ENCODE measurements at regions not wholly inside any gene's neighbourhood (a gene's known extent, or its start where the extent isn't known, plus 50 kb on each side); places are given as distances from the start of the nearest gene placed in this dataset.
A peak's percentile ranks its signal among the peaks of the same experiment; 100 is the strongest.

DNA sequence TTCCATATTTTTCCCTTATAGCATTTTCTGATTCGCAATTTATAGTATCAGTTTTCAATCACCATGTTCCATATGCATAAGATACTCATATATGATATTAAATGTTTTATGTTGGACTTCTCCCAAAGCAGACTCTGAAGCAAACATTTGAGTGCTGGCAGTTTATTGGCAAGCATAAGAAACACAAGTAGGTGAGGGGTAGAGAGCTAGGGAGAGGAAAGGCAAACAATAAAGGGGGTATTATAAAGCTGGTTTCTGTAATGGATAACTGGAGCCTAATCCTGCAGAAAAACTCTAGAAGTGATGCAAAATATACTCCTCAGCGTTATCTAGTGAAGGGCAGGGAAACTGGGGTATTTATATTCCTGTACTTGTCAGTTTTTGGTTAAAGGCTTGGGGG lies 491.5 kb upstream of the TGFBR2 start:
- no peak for DNase-seq (ENCODE audit: low spot score)

DNA sequence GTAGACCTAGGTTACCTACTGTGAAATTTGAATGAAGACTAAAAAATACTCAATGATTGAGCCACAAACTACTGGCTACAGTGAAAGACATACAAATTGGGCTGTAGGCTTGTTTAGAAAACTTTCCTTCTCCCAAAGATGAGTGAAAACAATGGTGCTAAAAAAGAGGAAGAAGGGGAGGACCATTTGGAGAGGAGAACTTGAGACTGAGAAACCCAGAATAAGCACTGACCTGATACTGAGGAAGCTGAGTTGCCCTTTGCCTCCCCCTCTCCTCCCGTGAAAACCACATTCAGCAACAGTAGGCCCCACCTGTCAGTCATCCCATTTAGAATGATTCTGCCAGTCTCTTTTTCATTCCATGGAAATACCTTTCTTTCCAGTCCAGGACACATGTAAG lies 484.0 kb upstream of the TGFBR2 start:
- no peak for DNase-seq (ENCODE audit: low spot score)

DNA sequence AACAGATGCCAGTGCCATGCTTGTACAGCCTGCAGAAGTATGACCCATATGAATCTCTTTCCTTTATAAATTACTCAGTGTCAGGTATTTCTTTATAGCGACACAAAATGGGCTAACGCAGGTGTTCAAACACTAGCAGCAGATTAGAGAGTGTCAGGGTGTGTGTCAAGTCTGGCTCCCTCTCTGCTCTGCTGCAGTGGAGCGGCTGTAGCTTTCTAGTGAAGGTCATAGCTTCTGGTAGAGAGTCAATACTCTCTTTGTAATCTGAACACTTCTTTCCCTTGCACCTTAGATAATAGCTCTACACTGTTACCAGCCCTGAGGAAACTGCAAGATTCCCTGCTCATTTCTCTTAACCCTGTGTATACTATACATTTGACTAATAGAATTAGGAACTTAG lies 483.2 kb upstream of the TGFBR2 start:
- DNase-seq (ENCODE audit: low spot score), result no peak

DNA sequence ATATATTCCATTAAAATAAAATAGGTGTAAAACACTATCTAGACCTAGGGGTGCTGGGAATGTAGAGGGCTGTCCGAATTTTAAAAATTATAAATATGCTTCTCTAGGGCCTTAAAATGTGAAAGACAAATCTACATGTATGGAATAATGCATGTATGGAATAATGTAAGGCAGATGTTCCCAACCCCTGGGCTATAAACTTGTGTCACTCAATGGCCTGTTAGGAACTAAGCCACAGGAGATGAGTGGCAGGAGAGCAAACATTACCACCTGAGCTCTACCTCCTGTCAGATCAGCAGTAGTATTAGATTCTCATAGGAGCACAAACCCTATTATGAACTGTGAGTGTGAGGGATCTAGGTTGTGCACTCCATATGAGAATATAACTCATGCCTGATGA lies 482.6 kb upstream of the TGFBR2 start:
- DNase-seq (ENCODE audit: low spot score), result no peak

DNA sequence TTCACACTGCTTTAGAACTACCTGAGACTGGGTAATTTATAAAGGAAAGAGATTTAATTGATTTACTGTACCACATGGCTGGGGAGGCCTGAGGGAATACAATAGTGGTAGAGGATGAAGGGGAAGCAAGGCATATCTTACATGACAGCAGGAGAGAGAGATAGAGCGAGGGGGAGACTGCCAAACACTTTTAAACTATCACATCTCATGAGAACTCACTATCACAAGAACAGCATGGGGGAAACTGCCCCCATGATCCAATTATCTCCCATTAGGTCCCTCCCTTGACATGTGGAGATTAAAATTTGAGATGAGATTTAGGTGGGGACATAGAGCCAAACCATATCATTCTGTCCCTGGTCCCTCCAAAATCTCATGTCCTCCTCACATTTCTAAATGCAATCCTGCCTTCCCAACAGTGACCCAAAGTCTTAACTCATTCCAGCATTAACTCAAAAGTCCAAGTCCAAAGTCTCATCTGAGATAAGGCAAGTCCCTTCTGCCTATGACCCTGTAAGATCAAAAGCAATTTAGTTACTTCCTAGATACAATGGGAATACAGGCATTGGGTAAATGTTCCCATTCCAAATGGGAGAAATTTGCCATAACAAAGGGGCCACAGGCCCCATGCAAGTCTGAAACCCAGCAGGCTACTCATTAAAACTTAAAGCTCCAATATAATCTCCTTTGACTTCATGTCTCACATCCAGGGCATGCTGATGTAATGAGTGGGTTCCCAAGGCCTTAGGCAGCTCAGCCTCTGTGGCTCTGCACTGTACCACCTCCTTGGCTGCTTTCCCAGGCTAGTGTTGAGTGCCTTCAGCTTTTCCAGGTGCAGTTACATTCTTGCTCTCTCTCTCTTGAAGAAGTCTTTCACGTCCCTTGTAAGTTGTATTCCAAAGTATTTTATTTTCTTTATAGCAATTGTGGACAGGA lies 481.7 kb upstream of the TGFBR2 start:
- no peak for DNase-seq (ENCODE audit: low spot score)

DNA sequence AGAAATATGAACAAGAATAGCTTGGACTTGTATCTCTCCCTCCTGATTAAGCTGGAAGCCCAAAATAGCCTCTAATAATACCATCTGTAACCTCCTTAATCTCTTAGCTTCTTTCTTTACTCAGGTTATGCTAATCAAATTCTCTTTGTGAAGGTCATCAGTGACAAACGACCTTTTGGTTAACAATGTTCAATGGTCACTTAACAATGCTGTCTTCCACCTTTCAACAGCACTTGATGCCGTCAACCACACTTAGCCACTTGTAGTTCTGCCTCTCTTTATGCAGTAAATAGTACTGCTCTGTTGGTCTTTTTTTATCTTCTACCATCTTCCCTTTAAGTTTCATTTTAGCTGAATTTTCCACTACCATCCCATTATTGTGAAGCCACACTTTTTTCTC lies 476.6 kb upstream of the TGFBR2 start:
- DNase-seq (ENCODE audit: low spot score), result no peak

DNA sequence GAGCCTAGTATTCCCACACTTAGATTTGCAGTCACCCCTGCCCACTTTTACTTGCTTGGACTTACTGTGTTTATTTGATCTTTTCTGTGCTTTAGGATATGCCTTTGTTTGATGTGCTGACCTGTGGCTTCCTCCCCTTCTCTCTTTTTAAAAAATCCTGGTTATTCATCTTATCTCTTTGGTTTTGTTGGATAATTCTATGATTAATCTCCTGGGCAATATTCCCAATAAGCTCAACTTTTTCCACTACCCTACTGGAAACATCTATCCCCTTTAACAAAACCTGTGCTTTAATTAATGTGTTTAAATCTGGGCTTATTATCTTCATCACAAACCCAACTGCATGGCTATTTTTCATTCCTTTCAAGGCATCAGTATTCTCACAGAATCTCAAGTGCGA lies 476.0 kb upstream of the TGFBR2 start:
- no peak for DNase-seq (ENCODE audit: low spot score)

DNA sequence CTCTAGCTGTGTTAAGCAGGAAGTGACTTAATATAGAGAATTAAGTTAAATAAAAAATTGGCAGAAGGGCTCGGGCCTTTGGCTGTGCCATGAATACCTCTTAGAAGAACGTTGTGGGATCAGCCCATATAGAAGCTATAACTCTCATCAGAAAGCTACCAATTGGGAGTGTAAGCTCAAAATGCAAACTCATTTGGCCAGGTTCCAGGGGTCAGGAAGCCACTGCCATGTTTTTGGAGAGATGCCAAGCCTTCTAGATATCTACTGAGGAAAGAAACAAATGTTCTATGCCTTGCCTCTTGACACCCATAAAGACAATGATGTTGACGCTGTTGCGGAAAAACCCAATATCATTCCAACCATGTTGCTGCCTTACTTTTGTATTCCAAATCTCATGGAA lies 475.2 kb upstream of the TGFBR2 start:
- DNase-seq (ENCODE audit: low spot score), result no peak

DNA sequence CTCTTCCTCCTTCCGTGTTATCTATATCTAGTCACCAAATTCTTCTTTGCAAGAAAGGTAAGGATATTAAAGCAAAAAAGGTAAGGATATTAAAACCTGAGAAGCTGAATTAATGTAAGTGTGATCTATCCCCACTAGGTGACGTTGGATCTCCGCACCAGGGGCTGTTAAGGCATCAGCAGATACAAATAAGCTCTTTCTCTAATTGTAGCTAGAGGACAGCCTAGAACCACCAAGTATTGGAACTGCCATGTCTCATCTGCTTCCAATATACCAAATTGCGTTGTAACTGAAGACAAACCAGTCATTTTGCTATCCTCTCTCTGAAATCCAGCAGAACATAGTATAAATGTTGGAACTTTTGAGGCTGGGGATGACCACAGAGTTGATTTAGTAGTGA lies 471.2 kb upstream of the TGFBR2 start:
- DNase-seq (ENCODE audit: low spot score), result no peak

DNA sequence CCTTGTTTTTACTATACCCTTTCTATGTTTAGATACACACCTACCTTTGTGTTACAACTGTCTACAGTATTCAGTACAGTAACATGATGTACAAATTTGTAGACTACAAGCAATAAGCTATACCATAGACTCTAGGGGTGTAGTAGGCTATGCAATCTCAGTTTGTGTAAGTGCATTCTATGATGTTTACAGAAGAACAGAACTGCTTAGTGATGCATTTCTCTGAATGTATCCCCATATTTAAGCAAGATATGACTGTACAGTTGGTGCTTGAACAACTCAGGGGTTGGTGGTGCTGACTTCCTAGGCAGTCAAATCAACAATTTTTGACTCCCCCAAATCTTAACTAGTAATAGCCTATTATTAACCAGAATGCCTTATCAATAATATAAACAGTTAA lies 467.1 kb upstream of the TGFBR2 start:
- DNase-seq (ENCODE audit: low spot score), result no peak

DNA sequence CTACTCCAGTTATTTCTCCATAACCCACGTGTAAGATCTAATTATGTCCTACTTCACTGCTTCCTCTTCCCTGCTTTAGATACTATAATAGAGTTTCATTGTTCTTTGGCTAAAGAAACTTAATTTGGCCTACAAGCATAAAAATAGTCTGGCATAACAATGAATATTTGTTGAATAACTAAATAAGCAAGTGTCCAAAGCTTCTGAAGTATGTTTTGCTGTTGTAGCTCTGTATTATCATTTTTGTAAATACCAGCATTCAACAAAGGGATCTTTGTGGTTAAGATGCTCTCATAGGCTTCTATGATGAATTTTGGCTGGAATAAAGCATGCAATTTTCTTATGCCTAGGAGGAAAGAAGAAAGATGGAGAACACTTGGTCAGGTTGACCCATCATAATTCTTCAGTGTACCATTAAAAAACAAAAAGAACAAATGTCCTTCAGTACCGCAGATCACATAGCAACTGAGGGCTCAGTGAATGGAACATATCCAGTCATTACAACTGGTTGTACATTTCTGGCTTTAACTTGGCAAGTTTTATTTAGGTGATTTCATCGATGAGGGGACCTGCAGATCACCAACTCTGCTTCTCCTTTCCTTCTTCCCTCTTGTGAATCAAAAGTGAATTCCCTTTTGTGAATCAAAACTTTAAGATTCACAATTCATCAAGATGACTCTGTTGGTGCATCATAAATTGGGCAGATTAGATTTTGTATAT lies 465.9 kb upstream of the TGFBR2 start:
- no peak for DNase-seq (ENCODE audit: low spot score)

DNA sequence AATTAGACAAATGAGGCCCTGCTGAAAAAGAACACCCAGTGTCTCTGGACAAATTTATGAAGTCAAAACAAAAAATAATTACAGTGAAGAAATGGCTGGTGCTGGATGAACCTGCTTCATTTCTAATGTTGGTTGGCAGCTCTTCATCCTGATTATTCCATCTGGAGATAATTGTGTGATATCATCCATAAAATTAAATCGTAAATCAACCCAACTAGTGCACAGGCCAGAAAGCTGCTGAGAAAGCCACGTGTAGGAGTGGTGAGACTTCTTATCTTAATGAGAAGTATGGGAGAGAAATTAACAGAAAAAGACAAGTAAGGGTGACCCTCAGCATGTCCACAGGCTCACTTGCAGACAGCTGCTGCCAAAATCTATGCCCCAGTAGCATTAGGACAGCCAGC lies 465.2 kb upstream of the TGFBR2 start:
- DNase-seq (ENCODE audit: low spot score), result peak; percentile 2

DNA sequence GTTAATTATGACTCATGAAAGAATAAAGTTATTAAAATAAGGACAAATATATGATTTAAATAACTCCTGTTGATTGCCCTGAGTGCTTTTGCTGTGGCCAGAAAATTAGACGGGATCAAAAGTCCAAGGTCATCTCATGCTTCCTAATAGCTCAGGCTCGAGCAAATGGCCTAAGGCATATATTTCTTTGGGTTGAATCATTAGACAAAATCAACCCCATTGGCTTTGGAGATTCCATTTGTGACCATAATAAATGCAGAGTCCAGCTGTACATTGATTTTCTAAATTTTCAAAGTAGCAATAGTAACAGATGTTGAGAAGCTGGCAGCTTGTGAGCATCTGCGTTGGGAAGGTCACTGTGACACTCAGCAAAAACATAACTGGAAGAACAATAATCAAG lies 464.5 kb upstream of the TGFBR2 start:
- no peak for DNase-seq (ENCODE audit: low spot score)

DNA sequence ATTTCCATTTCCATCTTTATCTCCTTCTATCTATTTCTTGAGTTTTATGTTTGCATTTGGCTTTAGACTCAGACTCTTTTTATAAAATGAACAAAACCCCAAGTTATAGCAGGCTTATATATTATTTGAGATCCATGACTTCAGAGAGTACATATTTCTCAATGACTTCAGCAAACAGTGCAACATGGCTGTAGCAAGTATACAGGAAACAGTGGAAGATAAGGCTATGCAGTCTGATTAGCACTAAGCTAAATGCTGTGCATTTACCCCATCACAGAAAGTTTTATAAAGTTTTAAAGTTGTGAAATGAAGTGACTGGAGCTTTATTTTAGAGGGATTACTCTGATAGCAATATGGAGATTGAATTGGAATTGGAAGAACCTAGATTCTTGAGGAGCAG lies 463.5 kb upstream of the TGFBR2 start:
- no peak for DNase-seq (ENCODE audit: low spot score)

DNA sequence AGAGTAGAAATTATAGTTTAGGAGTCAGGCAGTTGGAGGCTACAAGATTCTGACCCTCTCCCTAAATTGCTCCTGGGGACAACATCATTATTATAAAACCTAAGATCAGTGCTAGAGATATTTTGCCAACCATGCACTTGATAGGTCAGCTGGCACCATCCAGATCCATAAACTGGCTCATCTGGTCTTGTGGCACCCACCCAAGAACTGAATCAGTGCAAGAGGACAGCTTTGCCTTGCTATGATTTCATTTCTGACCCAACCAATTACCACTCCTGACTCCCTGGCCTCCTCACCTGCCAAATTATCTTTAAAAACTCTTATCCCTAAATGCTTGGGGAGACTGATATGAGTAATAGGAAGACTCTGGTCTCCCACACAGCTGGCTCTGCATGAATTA lies 461.1 kb upstream of the TGFBR2 start:
- DNase-seq (ENCODE audit: low spot score), result no peak

DNA sequence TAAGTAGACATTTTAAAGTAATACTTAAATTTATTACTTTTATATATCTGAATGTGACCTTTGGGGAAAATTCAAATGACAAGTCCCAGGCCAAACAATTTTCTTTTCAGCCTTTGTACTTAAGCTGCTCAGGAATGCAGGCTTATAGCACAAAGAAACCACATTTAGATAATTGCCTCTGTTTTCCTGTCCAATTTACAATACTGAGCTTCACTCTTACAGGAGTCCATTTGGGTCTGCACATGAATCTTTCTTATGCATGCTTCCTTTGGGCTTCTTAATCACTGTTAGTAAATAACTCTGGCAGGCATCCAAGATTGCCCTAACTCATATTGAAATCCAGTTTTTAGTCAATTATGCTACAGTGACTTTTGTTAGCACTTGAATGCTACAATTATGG lies 459.4 kb upstream of the TGFBR2 start:
- no peak for DNase-seq (ENCODE audit: low spot score)

DNA sequence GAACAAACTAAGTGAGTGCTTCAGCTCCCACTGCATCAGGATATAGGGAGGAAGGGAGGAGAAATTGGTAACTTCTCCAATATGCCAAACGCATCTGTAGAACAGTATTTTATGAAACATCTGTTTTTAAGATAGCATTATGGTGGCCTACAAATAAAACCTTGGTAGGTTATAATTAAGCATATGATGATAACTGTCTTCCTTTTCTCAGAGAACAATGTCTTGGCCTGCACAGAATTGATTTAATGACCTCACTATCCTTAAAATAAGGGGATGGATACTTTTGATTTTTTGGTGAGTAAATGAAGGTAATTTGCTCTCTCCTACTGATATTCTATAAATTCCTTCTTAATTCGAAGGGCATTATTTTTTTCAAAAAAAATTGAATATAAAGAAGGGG lies 451.5 kb upstream of the TGFBR2 start:
- no peak for DNase-seq (ENCODE audit: low spot score)

DNA sequence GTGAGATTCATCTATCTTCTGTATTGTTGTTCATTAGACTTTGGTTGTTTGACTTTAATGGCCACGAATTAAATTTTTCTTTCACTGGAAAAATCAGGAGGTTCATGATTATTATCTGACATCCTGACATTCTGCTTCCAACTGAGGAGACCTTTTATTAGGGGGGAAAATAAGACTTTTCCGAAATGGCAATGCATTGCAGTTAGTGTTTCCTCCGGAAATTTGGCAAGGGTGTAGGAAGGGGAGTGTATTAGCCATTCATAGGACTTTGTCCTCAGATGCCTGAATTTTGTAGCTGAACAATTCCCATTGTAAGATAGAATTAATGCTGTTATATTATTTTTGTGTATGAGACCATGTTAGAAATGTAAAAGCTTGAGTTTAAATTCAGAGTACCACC lies 450.6 kb upstream of the TGFBR2 start:
- no peak for DNase-seq (ENCODE audit: low spot score)

DNA sequence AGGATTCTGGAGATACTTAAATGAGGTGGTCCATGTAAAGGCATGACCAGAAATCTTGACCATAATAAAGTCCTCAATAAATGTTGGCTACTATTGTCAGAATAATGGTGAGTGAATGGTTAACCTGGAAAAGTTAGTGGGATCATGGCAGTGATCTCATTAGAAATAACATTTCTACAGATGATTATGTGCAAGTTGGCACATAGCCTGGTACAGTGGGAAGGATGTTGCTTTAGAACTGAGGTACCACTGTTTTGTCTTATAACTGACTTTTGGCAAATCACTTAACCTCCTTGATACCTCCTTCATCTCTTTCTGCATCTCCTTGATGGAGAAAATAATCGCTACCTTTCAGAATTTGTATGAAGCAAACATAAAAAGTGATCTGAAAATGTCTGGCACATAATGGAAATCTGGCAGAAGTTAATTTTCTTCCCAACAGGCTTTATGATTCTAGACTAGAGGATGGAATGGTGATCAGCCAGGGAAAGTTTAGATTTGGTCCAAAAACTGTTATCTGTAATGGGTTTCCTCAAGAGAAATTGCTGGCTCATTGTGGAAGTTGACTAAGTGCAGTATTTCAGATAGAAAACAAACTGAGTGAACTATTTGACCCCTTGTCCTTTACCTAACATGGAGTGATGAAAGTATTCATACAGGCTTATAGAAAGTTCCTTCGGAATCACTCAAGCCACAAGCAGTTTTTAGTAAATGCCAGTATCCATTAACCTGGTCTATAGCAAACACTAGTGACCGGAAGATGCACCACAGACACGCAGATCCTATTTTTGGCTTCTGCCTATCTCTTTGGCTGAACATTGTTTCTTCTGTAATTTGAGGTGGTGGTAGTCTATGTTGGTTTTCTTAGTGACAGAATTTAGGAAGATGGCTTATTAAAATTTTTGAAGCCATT lies 449.6 kb upstream of the TGFBR2 start:
- DNase-seq (ENCODE audit: low spot score), result no peak

DNA sequence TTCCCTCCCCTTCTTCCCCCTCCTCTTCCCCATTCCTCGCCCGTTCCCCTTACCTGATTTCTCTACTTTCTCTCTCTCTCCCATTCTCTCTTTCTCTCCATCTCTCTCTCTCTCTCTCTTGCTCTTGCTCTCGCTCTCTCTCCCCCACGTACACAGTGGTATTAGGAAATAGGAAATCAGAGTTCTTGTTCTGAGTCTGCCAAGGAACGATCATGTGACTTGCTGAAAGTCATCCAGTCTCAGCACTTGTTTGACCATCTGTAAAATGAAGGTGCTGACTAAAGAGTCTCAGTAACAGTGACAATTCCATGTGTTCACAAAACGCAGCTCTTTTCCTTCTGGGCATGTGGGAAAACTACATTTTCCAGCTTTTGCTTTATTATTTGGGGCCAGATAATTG lies 445.0 kb upstream of the TGFBR2 start:
- DNase-seq (ENCODE audit: low spot score), result peak; percentile 49

DNA sequence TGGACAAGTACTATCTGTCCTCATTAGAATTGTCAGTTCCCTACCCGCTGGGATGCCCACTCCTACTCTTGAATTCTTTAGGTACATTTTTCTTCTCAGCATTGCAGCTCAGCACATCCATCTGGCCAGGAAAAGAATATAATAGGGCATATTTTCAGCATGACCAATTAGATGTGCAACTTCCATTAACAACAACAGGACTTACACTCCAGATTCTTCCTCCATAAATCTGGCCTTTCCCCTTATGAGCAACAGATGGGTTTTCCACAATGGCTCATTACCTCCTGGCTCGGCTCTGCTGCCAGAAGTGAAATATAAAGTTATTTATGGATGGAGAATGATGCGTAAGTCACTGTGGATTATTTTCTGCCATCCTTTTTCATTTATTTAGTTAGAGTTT lies 443.8 kb upstream of the TGFBR2 start:
- no peak for DNase-seq (ENCODE audit: low spot score)

DNA sequence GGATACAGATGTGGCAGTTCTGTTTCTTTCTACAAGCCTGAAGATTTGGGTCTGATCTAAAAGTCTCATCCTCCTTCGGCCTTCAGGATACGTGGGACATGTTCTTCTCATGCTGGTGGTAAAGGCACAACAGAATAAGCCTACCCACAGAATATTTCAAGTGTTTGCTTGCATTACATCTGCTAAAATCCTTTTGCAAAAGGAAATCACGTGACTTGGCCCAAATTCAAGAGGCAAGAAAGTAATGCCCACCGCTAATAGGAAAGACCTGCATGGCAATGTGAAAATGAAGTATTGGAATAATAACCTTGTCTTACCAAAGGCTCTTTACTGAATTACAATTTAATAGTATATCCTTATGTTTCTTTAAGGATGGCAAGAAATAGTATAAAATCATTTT lies 439.9 kb upstream of the TGFBR2 start:
- DNase-seq (ENCODE audit: low spot score), result no peak

Data from Ammon's horn (tissue), 1 donor.